HG03457 (cell line): ENCODE measurements at regions not wholly inside any gene's neighbourhood (a gene's known extent, or its start where the extent isn't known, plus 50 kb on each side); places are given as distances from the start of the nearest gene placed in this dataset.
A peak's percentile ranks its signal among the peaks of the same experiment; 100 is the strongest.

Experiments
- ATAC-seq: cut with Tn5 transposase; IDR thresholded peaks from one replicate; pipeline ENCODE4 v1.9.1; 2021; ENCODE audit warnings: moderate number of reproducible peaks; ENCODE audit not compliant: unreplicated experiment

DNA sequence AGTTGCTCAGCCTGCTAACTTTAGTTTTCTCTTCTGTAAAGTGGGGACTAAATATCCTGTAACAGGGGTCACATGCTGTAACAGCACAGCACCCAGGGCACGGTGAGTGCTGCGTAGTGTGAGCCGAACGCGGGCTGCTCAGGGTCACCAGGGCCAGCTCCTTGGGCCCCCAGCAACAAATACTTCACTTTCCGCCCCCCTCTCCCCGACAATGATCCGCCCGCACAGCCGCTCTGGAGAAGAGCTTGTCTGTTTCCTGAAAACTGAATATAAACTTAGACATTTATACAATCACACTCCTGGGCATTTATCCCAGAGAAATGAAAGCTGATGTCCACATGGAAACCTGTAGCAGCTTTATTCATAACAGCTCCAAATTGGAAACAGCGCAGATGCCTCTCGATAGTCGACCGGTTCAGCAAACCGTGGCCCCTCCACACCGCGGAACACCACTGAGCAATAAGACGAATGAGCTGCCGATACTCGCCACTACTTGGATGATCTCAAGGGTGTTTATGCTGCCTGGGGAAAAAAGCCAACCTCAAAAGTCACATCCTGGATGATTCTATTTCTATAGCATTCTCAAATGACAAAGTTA is 267.2 kb downstream of the PARN start:
- no peak for ATAC-seq

DNA sequence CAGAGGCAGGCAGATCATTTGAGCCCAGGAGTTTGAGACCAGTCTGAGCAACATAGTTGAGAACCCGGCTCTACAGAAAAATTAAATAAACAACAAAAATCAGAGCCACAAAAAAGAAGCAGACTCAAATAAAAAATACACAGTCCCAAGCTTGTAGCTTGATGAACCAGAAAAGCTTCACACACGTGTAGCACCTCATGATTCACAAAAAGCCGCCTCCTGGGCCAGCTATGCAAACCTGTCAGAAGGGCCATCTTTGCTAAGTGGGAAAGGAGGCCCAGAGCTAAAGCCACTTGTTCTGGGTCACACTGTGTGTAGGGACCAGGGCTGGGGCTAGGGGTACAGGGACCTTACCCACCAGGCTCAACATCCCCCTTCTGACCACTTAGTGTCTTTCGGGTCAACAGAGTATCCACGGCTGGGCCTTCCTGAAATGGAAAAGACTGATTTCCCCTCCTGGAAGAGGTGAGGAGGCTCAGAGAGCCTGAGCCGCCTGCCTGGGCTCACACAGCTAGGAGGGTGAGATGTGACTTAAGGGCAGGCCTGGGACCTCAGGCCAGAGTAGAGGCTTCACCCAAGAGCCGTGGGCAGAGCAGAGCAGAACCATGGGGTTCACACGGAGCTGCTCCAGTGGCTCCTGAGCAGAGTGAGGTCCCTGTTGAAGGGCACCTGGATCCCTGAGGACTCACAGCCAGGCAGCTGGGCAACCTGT is 269.6 kb downstream of the PARN start:
- no peak for ATAC-seq

- no peak for ATAC-seq
Observed at GRCh38 chr16:14358697-14359305, 271.3 kb downstream of the PARN start.

DNA sequence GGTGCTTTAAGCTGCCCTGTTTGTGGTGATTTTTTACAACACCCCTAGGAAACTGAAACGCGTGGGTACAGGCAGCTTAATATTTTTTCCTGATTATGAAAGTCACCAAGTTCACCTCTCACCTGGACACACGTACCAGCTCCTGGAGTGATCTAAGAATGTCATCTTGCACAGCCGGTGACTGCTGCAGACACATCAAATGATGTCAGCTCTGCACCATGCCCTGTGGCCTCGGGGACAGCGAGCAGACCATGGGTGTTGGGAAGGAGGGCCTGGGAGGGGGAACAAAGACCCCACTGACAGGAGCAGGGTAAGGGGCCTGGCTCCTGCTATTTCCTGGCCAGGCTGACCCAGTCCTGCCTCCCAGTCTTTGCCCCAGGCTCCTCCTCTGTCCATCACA is 272.7 kb downstream of the PARN start:
- no peak for ATAC-seq

GRCh38 chr16:14356064-14356463 is 274.0 kb downstream of the PARN start:
- no peak for ATAC-seq

GRCh38 chr16:14354561-14355351 is 275.3 kb downstream of the PARN start:
- ATAC-seq = peak; percentile 90

DNA sequence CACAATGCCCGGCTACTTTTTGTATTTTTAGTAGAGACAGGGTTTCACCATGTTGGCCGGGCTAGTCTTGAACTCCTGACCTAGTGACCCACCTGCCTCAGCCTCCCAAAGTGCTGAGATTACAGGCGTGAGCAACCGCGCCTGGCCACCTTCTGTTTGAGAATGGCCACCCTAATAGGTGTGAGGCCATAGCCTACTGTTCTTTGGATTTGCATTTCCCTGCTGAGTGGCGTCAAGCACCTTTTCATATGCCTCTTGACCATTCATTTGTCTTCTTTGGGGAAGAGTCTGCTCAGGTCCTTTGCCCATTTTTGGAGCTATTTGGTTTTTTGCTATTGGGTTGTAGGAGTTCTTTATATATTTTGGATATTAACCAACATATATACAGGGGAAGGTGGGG is 276.7 kb downstream of the PARN start:
- ATAC-seq = no peak

- ATAC-seq = no peak
Observed at GRCh38 chr16:14351647-14352046, 278.4 kb downstream of the PARN start.

DNA sequence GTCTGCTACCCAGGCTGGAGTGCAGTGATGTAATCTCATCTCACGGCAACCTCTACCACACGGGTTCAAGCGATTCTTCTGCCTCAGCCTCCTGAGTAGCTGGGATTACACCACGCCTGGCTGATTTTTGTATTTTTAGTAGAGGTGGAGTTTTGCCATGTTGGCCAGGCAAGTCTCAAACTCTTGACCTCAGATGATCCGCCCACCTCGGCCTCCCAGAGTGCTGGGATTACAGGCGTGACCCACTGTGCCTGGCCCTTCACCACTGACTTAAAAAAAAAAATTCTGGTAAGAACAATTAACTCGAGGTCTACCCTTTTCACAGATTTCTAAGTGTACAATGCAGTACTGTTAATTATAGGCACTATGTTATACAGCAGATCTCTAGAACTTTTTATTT is 279.4 kb downstream of the PARN start:
- no peak for ATAC-seq

- ATAC-seq = no peak
Observed at GRCh38 chr16:14350081-14350480, 279.0 kb downstream of the MRTFB start.

DNA sequence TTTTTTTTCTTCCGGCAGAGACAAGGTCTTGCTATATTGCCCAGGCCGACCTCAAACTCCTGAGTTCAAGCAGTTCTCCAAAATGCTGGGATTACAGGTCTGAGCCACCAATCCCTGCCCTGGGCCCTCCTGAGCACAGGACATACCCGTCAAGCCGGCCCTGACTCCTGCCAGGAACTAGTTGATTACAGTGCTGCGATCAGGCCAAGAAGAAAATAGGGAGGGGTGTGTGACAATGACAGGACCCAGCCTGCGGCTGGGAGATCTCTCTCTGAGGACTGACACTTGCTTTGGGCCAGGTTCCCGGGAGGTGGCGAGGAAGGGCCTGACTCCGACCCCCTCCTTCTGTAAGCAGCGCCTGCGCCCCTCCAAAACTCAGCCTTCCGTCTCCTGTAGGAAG is 276.6 kb downstream of the MRTFB start:
- no peak for ATAC-seq

DNA sequence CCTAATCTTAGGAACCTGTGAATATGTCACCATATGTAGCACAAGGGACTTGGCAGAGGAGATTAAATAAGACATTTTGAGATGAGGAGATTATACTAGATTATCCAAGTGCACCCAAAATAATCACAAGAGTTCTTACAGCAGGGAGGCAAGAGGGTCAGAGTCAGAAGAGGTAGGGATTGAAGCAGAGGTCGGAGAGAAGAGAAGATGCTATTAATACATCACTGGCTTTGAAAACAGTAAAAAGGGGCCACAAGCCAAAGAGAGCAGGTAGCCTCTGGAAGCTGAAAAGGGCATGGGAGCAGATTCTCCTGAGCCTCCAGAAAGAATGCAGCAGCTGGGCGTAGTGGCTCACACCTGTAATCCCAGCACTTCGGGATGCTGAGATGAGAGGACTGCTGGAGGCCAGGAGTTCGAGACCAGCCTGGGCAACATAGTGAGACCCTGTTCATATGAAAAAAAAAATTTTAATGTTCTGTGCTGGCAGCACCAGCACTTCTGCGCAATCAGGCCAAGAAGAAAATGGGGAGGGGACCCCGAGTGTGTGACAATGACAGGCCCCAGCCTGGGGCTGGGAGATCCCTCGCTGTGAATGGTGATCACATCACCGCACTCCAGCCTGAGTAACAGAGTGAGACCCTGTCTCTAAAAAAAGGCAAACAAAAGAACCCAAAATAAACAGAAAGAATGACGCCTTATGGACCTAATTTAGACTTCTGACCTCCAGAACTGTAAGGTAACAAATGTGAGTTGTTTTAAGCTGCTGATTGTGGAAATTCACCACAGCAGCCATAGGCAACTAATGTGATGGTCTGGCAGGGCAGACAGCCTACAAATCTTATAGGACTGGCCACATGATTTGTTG is 275.4 kb downstream of the MRTFB start:
- ATAC-seq = no peak

DNA sequence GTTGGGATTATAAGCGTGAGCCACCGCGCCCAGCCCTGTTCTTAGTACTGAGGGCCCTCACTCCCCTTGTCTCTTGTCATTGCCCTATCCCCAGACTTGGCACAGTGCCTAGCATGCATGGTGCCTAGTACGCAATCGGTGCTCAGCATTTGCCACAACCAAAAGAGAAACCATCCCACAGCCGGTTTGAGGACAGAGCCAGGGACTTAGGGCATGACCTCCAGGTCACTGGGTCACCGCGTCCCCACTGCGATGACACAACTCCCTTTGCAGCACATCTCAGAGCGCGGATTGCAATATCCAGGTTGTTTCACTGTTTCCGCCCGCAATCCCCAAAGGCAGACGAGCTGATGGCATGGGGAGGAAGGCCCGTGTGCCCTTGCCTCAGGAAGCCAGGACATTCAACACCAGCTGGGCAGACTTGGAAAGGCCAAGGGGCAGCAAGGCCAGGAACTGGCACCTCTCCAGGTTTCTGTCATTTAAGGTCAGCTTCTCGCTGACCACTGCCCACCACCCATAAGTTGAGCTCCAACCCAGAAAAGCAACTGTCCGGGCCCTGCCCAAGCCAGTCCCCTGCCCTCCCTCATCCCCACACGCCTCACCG is 274.5 kb downstream of the MRTFB start:
- no peak for ATAC-seq

- ATAC-seq = no peak
Observed at GRCh38 chr16:14344945-14345344, 273.8 kb downstream of the MRTFB start.

GRCh38 chr16:14344292-14344691 is 273.2 kb downstream of the MRTFB start:
- no peak for ATAC-seq

DNA sequence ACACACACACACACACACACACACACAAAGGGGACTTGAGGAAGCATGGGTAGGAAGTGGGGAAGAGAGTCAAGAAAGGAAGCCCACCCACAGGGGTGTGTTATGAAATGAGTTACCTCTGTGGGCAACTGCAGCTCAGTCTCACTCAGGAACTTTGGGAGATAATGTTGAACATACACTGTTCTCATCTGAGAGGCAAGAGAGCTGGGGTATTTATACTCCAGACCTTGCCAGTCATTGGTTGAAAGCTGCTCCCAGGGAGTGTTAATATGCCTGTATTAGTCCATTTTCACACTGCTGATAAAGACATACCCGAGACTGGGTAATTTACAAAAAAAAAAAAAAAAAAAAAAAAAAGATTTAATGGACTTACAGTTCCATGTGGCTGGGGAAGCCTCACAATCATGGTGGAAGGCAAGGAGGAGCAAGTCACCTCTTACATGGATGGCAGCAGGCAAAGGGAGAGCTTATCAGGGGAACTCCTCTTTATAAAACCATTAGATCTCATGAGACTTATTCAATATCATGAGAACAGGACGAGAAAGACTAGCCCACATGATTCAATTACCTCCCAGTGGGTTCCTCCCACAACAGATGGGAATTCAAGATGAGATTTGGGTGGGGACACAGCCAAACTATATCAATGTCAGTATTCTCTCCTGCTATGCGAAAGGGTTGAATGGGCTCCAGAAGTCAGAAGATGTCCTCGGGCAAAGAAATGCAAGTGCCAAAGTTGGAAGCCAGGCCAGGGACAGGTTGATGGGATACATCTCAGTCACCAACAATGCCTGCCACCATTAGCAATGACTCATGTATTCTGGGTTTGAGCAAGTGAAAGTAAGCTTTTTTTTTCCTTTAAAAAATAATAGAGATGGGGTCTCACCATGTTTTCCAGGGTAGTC is 270.5 kb downstream of the MRTFB start:
- no peak for ATAC-seq

- no peak for ATAC-seq
Observed at GRCh38 chr16:14339694-14340093, 268.6 kb downstream of the MRTFB start.

- no peak for ATAC-seq
Observed at GRCh38 chr16:14338969-14339368, 267.9 kb downstream of the MRTFB start.

DNA sequence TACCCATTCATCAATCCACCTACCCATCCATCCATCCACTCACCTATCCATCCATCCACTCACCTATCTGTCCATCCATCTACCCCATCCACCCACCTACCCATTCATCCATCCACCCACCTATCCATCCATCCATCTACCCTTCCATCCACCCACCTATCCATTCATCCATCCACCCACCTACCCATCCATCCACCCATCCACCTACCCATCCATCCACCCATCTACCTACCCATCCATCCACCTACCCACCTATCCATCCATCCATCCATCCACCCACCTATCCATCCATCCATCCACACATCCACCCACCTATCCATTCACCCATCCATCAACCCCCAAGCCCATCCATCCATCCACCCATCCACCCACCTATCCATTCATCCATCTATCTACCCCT is 267.1 kb downstream of the MRTFB start:
- ATAC-seq = no peak
